ENCODE measurements at regions not wholly inside any gene's neighbourhood (a gene's known extent, or its start where the extent isn't known, plus 50 kb on each side); places are given as distances from the start of the nearest gene placed in this dataset.
"Not testable (repeated sequence)": the region's sequence is repeated elsewhere in the genome, so short reads cannot be mapped to it uniquely, and the experiment has no call there.

DNA sequence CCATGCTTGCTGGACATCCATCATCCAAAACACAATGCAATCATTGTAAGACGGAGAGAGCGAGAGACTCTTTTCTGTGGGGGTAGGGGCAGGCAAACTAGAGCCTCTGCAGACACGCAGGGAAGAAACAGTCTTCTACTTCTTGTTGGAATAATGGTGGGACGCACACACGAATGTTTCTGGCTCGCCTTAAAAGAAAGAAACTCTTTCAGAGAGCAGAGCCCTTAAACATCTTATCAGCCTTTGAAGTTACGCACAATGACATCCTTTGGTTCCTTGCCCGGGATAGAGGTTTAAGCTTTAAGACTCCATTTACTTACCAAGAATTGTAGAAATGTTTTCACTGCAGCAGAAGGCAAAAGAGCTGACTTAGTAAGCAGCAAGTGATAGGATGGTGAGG lies 133.8 kb upstream of the FOXN3 start:
- Mint-ChIP-seq H3K27ac (no peak overlapping the region), H3K4me1 (ENCODE audit: low read depth) (peaks cover 17% of the 10 kb centered on the region), H3K9me3 (ENCODE audit: insufficient read depth) (no peaks in the 10 kb centered on the region), H3K27me3 (ENCODE audit: low read depth) (no peaks in the 10 kb centered on the region), H3K36me3 (ENCODE audit: low read depth) (peaks cover 11% of the 10 kb centered on the region), H3K4me3 (no peak overlapping the region)
- no peak for DNase-seq
- CTCF ChIA-PET, result interaction anchor here (0.6 to 0.8 kb wide), 2 partner anchors 68 to 388 kb away, joined by 3 read pairs; no protein-coding TSS in a partner anchor
- POLR2A ChIA-PET, result interaction anchor here (1.0 kb wide), 1 partner anchor 121 kb away, joined by 3 read pairs; no protein-coding TSS in a partner anchor
- ATAC-seq, result no peak

DNA sequence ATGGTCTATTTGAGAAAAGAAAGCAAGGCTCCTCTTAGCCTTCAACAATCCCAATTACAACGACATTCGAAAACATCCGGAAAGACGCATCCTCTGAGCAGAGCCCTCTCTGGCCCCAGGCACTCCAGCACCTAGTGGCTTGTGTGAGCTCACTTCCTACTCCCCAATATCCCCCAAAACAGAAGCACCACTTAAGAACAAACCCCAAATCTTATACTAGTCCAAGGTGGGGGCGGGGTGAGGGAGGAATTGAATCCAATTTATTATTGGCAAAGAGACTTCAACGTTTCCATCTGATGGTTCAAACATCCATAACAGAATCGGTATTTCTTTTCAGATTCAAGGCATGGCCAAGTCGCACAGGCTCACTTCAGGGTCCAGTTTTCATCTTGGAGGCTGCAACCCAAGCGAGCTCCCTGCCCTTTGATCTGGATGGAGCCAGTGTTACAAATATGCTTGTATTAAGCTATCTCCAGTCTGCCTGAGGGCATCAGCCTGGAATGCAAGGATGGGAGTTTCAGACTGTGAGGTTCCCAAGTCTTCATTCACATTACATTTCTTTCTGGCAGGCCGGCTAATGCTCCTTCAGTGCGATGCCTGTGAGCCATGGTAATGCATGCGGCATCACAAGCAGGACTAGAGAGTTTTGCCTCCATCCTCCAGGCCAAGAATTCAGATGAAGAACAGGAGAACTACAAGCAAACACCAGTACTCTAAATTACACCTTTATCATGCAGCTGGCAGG lies 132.5 kb upstream of the FOXN3 start:
- DNase-seq, result no peak
- ChIA-PET POLR2A (no interaction called here), CTCF (no interaction called here)
- Mint-ChIP-seq H3K27me3 (ENCODE audit: low read depth) (no peaks in the 10 kb centered on the region), H3K9me3 (ENCODE audit: insufficient read depth) (no peaks in the 10 kb centered on the region), H3K4me3 (no peak overlapping the region), H3K36me3 (ENCODE audit: low read depth) (peaks cover 11% of the 10 kb centered on the region), H3K4me1 (ENCODE audit: low read depth) (peaks cover 17% of the 10 kb centered on the region), H3K27ac (no peak overlapping the region)
- no peak for ATAC-seq

DNA sequence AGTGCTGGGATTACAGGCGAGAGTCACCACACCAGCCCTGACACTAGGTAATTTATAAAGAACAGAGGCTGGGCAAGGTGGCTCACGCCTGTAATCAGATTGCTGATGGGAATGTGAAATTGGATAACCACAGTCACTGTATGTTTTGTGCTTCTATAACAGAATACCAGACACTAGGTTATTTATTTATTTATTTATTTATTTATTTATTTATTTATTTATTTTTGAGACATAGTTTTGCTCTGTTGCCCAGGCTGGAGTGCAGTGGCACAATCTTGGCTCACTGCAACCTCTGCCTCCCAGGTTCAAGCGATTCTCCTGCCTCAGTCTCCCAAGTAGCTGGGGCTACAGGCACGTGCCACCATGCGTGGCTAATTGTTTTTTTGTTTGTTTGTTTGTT lies 130.0 kb upstream of the FOXN3 start:
- Mint-ChIP-seq H3K4me1 (ENCODE audit: low read depth) (peaks cover 25% of the 10 kb centered on the region), H3K36me3 (ENCODE audit: low read depth) (peaks cover 12% of the 10 kb centered on the region)
- H3K27ac Mint-ChIP-seq; POLR2A ChIA-PET; CTCF ChIA-PET; H3K4me3 Mint-ChIP-seq; DNase-seq; H3K27me3 Mint-ChIP-seq (ENCODE audit: low read depth); H3K9me3 Mint-ChIP-seq (ENCODE audit: insufficient read depth); ATAC-seq: not testable (repeated sequence)

DNA sequence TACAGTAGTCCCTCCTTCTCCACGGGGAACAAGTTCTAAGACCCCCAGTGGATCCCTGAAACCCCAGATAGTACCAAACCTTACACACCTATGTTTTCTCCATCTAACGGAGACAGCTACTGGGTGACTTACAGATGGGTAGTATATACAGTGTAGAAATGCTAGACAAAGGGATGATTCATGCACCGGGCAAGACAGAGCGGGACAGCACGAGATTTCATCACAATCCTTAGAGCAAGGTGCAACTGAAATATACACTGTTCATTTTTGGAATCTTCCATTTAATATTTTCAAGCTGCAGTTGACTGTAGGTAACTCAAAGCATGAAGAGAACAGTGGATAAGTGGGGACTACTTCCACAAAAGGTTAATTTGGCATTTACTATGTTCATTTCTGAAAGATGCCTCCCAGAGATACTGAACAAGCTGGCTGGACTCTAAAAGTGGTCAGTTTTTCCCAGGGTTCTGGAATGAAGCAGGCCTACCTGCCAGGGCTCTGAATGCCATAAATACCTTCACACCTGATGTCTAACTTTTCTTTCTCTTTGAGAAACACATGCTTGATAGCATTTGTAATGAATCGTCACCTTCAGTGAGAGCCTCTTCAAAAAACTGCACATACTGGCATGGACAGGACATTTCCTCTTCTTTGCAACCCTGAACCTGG lies 127.7 kb upstream of the FOXN3 start:
- peaks cover 12% of the 10 kb centered on the region for H3K36me3 Mint-ChIP-seq (ENCODE audit: low read depth)
- no peak for ATAC-seq
- H3K9me3 Mint-ChIP-seq (ENCODE audit: insufficient read depth), result no peaks in the 10 kb centered on the region
- H3K27me3 Mint-ChIP-seq (ENCODE audit: low read depth), result no peaks in the 10 kb centered on the region
- no peak for DNase-seq
- ChIA-PET CTCF (interaction anchor here (1.1 kb wide), 1 partner anchor 42 kb away, joined by 3 read pairs; no protein-coding TSS in a partner anchor), POLR2A (no interaction called here)
- H3K4me3 Mint-ChIP-seq, result no peak overlapping the region
- H3K27ac Mint-ChIP-seq, result no peak overlapping the region
- peaks cover 22% of the 10 kb centered on the region for H3K4me1 Mint-ChIP-seq (ENCODE audit: low read depth)

DNA sequence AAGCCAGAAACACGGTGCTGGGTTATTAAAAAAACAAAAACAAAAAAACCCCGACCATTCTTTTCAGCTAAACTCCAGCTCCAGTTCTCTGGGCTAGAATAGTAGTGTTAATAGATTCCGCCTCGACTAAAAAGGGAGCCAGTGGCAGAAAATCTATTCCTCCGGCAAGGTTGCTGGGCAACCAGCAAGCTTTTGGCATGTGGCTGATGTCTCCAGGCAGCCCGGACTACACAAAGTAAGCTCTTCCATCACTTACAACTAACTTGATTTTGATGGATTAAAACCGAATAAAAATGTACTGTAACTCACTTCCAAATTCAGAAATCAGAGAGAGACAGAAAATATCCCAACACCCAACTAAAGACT lies 126.4 kb upstream of the FOXN3 start:
- DNase-seq (no peak), ATAC-seq (no peak)
- Mint-ChIP-seq H3K27ac (no peak overlapping the region), H3K9me3 (ENCODE audit: insufficient read depth) (no peaks in the 10 kb centered on the region), H3K4me3 (no peak overlapping the region), H3K27me3 (ENCODE audit: low read depth) (no peaks in the 10 kb centered on the region), H3K36me3 (ENCODE audit: low read depth) (peaks cover 13% of the 10 kb centered on the region), H3K4me1 (ENCODE audit: low read depth) (peaks cover 27% of the 10 kb centered on the region)
- ChIA-PET CTCF (interaction anchor here (0.9 kb wide), 1 partner anchor 502 kb away, joined by 3 read pairs; no protein-coding TSS in a partner anchor), POLR2A (no interaction called here)

DNA sequence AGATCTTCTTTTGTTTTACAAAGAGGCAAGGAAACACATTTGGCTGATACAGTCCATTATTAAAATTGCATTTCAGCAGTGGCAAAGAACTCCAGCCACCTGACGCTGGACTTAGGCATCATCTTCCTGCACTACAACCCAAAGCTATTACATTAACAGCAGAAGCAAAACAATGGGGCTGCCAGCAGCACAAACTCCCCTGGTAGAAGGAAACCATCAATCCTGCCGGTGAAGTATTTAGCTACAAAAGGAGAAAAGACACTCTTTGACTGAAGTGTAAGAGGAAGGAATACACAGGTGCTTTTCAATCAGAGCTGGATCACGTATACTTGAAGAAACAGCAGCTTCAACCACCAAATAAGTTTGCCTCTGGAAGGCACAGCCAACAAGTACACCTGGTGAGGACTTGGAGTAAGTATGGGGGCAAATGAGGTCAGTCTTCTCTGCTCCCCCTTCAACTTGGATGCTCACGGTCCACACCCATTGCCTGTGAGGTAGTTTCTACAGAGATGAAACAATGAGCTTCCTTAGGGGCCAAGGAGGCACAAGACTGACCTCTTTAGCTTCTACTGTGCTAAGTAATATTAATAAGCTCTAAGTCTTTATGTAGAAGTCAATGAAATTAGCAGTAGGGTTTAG lies 125.9 kb upstream of the FOXN3 start:
- ChIA-PET CTCF (interaction anchor here (0.9 kb wide), 1 partner anchor 501 kb away, joined by 3 read pairs; no protein-coding TSS in a partner anchor), POLR2A (no interaction called here)
- Mint-ChIP-seq H3K4me1 (ENCODE audit: low read depth) (peaks cover 27% of the 10 kb centered on the region), H3K27ac (no peak overlapping the region), H3K36me3 (ENCODE audit: low read depth) (peaks cover 13% of the 10 kb centered on the region), H3K27me3 (ENCODE audit: low read depth) (no peaks in the 10 kb centered on the region), H3K4me3 (no peak overlapping the region), H3K9me3 (ENCODE audit: insufficient read depth) (no peaks in the 10 kb centered on the region)
- ATAC-seq, result no peak
- no peak for DNase-seq

DNA sequence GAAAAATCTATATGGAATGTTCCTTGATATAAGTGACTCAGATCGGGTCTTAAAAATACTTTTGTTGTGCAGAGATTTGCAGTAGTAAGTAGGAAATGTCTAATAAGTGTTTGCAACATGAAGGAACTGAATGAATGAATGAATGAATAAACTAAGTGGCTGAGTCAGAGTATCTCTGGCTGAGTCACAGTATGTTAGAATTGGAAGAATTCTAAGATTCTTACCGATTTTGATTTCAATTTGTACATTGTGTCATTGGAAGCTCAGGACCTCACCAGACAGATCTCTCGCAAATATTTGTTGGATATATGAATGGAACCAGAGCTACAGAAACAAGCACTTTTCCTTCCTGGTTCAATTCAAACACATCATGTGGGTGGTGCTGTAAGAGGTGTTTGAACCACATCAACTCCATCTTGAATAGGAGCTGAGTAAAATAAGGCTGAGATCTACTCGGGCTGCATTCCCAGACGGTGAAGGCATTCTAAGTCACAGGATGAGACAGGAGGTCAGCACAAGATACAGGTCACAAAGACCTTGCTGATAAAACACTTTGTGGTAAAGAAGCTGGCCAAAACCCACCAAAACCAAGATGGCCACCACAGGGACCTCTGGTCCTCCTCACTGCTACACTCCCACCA lies 123.9 kb upstream of the FOXN3 start:
- ATAC-seq (no peak), DNase-seq (no peak)
- H3K36me3 Mint-ChIP-seq (ENCODE audit: low read depth), result peaks cover 16% of the 10 kb centered on the region
- no peak overlapping the region for H3K4me3 Mint-ChIP-seq
- no peaks in the 10 kb centered on the region for H3K9me3 Mint-ChIP-seq (ENCODE audit: insufficient read depth)
- H3K27ac Mint-ChIP-seq, result no peak overlapping the region
- ChIA-PET CTCF (no interaction called here), POLR2A (no interaction called here)
- no peaks in the 10 kb centered on the region for H3K27me3 Mint-ChIP-seq (ENCODE audit: low read depth)
- peaks cover 27% of the 10 kb centered on the region for H3K4me1 Mint-ChIP-seq (ENCODE audit: low read depth)

DNA sequence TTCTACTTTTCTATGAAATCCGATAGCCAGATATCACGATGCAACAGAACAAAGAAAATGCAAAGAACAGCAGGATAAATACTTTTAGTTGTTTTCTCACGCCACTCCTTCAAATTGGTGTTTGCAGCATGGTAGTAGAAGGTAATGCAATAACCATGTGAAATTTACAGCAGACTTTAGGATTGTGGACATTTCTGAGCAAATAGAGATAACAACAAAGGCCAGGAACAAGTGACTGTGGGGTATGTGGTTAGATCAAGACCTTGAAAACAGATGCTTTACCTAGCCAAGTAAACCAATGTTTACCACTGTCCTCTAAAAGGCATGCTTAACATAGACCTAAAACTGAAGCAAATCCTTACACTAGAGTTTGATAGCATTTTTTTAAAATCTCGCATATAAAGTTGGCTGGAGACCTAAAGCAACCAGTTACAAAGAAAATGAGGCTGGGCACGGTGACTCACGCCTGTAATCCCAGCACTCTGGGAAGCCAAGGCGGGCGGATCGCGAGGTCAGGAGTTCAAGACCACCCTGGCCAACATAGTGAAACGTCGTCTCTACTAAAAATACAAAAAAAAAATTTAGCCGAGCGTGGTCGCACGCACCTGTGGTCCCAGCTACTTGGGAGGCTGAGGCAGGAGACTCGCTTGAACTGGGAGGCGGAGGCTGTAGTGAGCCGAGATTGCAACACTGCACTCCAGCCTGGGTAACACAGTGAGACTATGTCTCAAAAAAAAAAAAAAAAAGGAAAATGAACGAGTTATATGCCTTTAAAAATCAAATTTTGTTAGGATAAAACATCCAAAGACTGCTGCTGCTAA lies 123.2 kb upstream of the FOXN3 start:
- no peak for DNase-seq
- Mint-ChIP-seq H3K36me3 (ENCODE audit: low read depth) (peaks cover 16% of the 10 kb centered on the region), H3K27me3 (ENCODE audit: low read depth) (no peaks in the 10 kb centered on the region), H3K27ac (no peak overlapping the region), H3K4me1 (ENCODE audit: low read depth) (peaks cover 27% of the 10 kb centered on the region), H3K9me3 (ENCODE audit: insufficient read depth) (no peaks in the 10 kb centered on the region), H3K4me3 (no peak overlapping the region)
- CTCF ChIA-PET, result no interaction called here
- no peak for ATAC-seq
- POLR2A ChIA-PET, result no interaction called here

DNA sequence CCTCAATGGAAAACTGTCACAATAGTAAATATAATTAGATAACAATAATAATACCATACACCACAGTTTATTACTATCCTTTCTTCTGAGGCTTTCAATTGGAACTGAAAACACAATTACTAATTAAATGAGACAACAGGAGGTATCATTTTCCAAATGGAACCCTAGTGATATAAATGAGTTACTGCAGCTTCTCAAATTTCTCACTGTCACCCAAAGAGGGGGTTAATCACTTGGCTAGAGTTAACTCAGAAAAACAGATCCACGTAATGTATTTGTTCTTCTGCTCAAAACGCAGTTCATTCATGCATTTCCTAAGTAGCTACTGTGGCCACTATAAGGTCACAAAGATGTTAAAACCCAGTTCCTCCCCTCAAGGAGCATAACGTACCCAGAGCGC lies 120.9 kb upstream of the FOXN3 start:
- DNase-seq, result no peak
- peaks cover 26% of the 10 kb centered on the region for H3K36me3 Mint-ChIP-seq (ENCODE audit: low read depth)
- CTCF ChIA-PET, result interaction anchor here (0.9 kb wide), 1 partner anchor 33 kb away, joined by 3 read pairs; no protein-coding TSS in a partner anchor
- H3K4me1 Mint-ChIP-seq (ENCODE audit: low read depth), result peaks cover 25% of the 10 kb centered on the region
- H3K9me3 Mint-ChIP-seq (ENCODE audit: insufficient read depth), result no peaks in the 10 kb centered on the region
- no peak for ATAC-seq
- H3K27ac Mint-ChIP-seq, result no peak overlapping the region
- no peaks in the 10 kb centered on the region for H3K27me3 Mint-ChIP-seq (ENCODE audit: low read depth)
- POLR2A ChIA-PET, result no interaction called here
- no peak overlapping the region for H3K4me3 Mint-ChIP-seq

DNA sequence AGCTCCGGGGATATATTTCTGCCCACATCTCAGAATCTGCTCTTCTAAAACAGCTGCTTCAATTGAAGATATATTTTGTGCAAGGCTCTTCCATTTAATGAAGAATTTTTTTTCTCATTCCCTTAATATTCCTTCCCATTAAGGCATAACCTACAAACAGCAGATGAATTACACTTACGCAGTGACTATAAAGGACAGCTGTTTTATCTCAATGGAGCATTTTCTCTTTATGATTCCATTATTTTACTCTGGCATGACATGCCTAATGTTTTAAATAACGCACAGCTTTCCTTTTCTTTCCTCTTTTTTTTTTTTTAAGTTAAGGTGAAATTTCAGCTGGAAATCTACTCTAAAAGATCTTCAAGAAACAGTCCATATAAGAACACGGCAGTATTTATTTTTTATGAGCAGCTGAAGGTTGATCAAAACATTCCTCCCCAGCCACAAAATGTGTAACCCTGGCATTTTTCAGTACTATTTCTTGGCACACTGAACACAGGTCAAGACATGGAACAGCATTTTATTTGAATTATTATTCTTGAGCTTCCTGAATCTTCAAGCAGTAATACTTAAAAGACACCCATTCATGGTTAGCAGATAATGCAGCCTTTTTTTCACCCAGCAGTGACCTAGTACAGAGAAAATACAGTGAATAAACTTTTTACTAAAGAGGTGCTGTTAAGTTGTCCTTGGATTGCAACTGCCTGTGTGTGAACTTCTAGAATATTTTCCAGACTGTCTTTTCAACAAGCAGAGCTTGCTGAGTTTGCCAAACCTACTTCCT lies 118.1 kb upstream of the FOXN3 start:
- Mint-ChIP-seq H3K27ac (no peak overlapping the region), H3K27me3 (ENCODE audit: low read depth) (no peaks in the 10 kb centered on the region), H3K4me1 (ENCODE audit: low read depth) (peaks cover 9% of the 10 kb centered on the region), H3K4me3 (no peak overlapping the region), H3K9me3 (ENCODE audit: insufficient read depth) (no peaks in the 10 kb centered on the region), H3K36me3 (ENCODE audit: low read depth) (peaks cover 24% of the 10 kb centered on the region)
- DNase-seq (no peak), ATAC-seq (no peak)
- POLR2A ChIA-PET, result no interaction called here
- CTCF ChIA-PET, result no interaction called here

DNA sequence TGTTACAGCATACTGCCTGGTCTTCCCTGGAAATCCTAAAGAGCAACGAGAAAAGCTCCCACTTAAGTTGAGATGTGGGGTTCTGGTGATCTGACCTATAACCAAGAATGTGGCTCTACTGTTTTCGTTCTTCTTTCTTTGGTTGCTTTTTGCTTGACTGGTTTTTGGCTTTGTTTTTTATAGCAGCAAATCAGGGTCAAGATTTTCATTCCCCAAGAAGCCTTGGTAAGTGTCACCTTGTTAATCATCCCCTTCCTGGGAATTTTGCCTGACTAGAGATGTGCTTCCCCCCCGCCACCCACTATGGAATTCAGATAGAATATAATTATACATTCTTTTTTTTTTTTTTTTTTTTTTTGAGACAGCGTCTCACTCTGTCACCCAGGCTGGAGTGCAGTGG lies 116.7 kb upstream of the FOXN3 start:
- CTCF ChIA-PET, result no interaction called here

More for the DNA sequence above, 116.7 kb upstream of the FOXN3 start:
- no peak for DNase-seq
- peaks cover 25% of the 10 kb centered on the region for H3K36me3 Mint-ChIP-seq (ENCODE audit: low read depth)
- no peak overlapping the region for H3K27ac Mint-ChIP-seq
- ATAC-seq, result no peak
- no peaks in the 10 kb centered on the region for H3K27me3 Mint-ChIP-seq (ENCODE audit: low read depth)
- POLR2A ChIA-PET, result no interaction called here
- H3K4me1 Mint-ChIP-seq (ENCODE audit: low read depth), result no peaks in the 10 kb centered on the region
- H3K9me3 Mint-ChIP-seq (ENCODE audit: insufficient read depth), result no peaks in the 10 kb centered on the region
- no peak overlapping the region for H3K4me3 Mint-ChIP-seq
